ELF-1 (cell line): ENCODE measurements at regions not wholly inside any gene's neighbourhood (a gene's known extent, or its start where the extent isn't known, plus 50 kb on each side); places are given as distances from the start of the nearest gene placed in this dataset.

Experiments used
- DNase-seq: peaks from one replicate; pipeline ENCODE4 v3.0.0-alpha.2; 2016; ENCODE audit warnings: low read depth, low spot score

- no peak for DNase-seq
These were observed 231.8 kb upstream of the TBL1XR1 start for GRCh38 chr3:177429079-177429478.

- DNase-seq, result no peak
These were observed 232.5 kb upstream of the TBL1XR1 start for GRCh38 chr3:177429771-177430170.

- peak; percentile 12 for DNase-seq
These were observed 233.4 kb upstream of the TBL1XR1 start for GRCh38 chr3:177430653-177431052.

- DNase-seq, result no peak
These were observed 234.4 kb upstream of the TBL1XR1 start for GRCh38 chr3:177431525-177432176.

- DNase-seq, result no peak
These were observed 238.0 kb upstream of the TBL1XR1 start for GRCh38 chr3:177435301-177435700.

GRCh38 chr3:177437513-177438337 lies 240.4 kb upstream of the TBL1XR1 start:
- no peak for DNase-seq

GRCh38 chr3:177438596-177439220 lies 241.4 kb upstream of the TBL1XR1 start:
- no peak for DNase-seq

- no peak for DNase-seq
These were observed 242.5 kb upstream of the TBL1XR1 start for GRCh38 chr3:177439694-177440269.

- no peak for DNase-seq
These were observed 243.3 kb upstream of the TBL1XR1 start for GRCh38 chr3:177440456-177441104.

- no peak for DNase-seq
These were observed 244.1 kb upstream of the TBL1XR1 start for GRCh38 chr3:177441276-177441812.

- DNase-seq, result no peak
These were observed 244.7 kb upstream of the TBL1XR1 start for GRCh38 chr3:177441813-177442646.

GRCh38 chr3:177443469-177443868 lies 246.2 kb upstream of the TBL1XR1 start:
- no peak for DNase-seq

GRCh38 chr3:177444696-177445095 lies 247.4 kb upstream of the TBL1XR1 start:
- no peak for DNase-seq

GRCh38 chr3:177445549-177445948 lies 248.3 kb upstream of the TBL1XR1 start:
- no peak for DNase-seq

- no peak for DNase-seq
These were observed 248.9 kb upstream of the TBL1XR1 start for GRCh38 chr3:177446165-177446601.

GRCh38 chr3:177447938-177448337 lies 250.7 kb upstream of the TBL1XR1 start:
- no peak for DNase-seq

- no peak for DNase-seq
These were observed 251.7 kb upstream of the TBL1XR1 start for GRCh38 chr3:177448987-177449359.

GRCh38 chr3:177449360-177450006 lies 252.2 kb upstream of the TBL1XR1 start:
- DNase-seq, result peak; percentile 45

- no peak for DNase-seq
These were observed 254.0 kb upstream of the TBL1XR1 start for GRCh38 chr3:177451301-177451750.
